Activated naive CD4-positive, alpha-beta T cell treated with anti-CD3 and anti-CD28 coated beads, Interleukin-2, amount 50 U/mL, for 16 hours (primary cell): ENCODE measurements at regions not wholly inside any gene's neighbourhood (a gene's known extent, or its start where the extent isn't known, plus 50 kb on each side); places are given as distances from the start of the nearest gene placed in this dataset.
A peak's percentile ranks its signal among the peaks of the same experiment; 100 is the strongest.

Experiments
- DNase-seq: peaks from one replicate; pipeline ENCODE4 v3.0.0-alpha.2; 2020

- peak; percentile 92 for DNase-seq
These were observed 64.4 kb upstream of the TM9SF2 start for GRCh38 chr13:99436686-99437416.

GRCh38 chr13:99439048-99439447 is 62.2 kb upstream of the TM9SF2 start:
- DNase-seq, result no peak

- DNase-seq, result no peak
These were observed 61.2 kb upstream of the TM9SF2 start for GRCh38 chr13:99439850-99440604.

GRCh38 chr13:99442273-99442895 is 58.9 kb upstream of the TM9SF2 start:
- DNase-seq, result peak; percentile 41

- DNase-seq, result no peak
These were observed 55.0 kb upstream of the TM9SF2 start for GRCh38 chr13:99446242-99446641.

GRCh38 chr13:99448546-99448945 is 52.7 kb upstream of the TM9SF2 start:
- DNase-seq, result no peak

- no peak for DNase-seq
These were observed 50.9 kb upstream of the TM9SF2 start for GRCh38 chr13:99450416-99450815.
